Cardiac muscle cell (in vitro differentiated cells and primary cell): ENCODE measurements at regions not wholly inside any gene's neighbourhood (a gene's known extent, or its start where the extent isn't known, plus 50 kb on each side); places are given as distances from the start of the nearest gene placed in this dataset.
A peak's percentile ranks its signal among the peaks of the same experiment; 100 is the strongest.

Experiments
- DNase-seq, 2 donors: peaks; one replicate each; pipeline versions ENCODE4 v3.0.0 to v3.0.0-alpha.2; 2010 to 2017; ENCODE audit warnings: low read depth in 1 of 2, low spot score in 1 of 2
- H3K27ac ChIP-seq: fragments of 200-600 bp; sonication (generic); 2 replicates; pipeline ENCODE4 v1.5.1; 2016
- H3K27me3 ChIP-seq: fragments of 200-600 bp; sonication (generic); 2 replicates; pipeline ENCODE4 v1.6.0; 2016; ENCODE audit warnings: control low read depth
- H3K36me3 ChIP-seq: fragments of 200-600 bp; sonication (generic); 2 replicates; pipeline ENCODE4 v1.5.1; 2016; ENCODE audit warnings: control low read depth
- H3K4me1 ChIP-seq: fragments of 200-600 bp; sonication (generic); 2 replicates; pipeline ENCODE4 v1.8.1; 2017; ENCODE audit warnings: low read depth, mild to moderate bottlenecking, mixed run types
- H3K4me3 ChIP-seq: fragments of 200-600 bp; sonication (generic); 2 replicates; pipeline ENCODE4 v1.5.1; 2016; ENCODE audit warnings: mild to moderate bottlenecking
- H3K9me3 ChIP-seq: fragments of 200-600 bp; sonication (generic); 2 replicates; pipeline ENCODE4 v1.5.1; 2017; ENCODE audit warnings: low read depth, mild to moderate bottlenecking, control low read depth
- TF ChIP-seq, protein P1 (sequence below): IDR thresholded peaks from 2 replicates; pipeline ENCODE4 v1.5.1; 2012; ENCODE audit warnings: low read depth, mild to moderate bottlenecking, low read length

GRCh38 chr12:93252221-93252620 is 125.5 kb upstream of the NUDT4 start:
- no peak for DNase-seq
- Histone ChIP-seq H3K4me3 (no peak overlapping the region), H3K27me3 (no peaks in the 10 kb centered on the region), H3K36me3 (no peaks in the 10 kb centered on the region), H3K27ac (no peak overlapping the region), H3K9me3 (peaks cover 2% of the 10 kb centered on the region), H3K4me1 (peaks cover 6% of the 10 kb centered on the region)
- TF ChIP-seq, protein P1, sequence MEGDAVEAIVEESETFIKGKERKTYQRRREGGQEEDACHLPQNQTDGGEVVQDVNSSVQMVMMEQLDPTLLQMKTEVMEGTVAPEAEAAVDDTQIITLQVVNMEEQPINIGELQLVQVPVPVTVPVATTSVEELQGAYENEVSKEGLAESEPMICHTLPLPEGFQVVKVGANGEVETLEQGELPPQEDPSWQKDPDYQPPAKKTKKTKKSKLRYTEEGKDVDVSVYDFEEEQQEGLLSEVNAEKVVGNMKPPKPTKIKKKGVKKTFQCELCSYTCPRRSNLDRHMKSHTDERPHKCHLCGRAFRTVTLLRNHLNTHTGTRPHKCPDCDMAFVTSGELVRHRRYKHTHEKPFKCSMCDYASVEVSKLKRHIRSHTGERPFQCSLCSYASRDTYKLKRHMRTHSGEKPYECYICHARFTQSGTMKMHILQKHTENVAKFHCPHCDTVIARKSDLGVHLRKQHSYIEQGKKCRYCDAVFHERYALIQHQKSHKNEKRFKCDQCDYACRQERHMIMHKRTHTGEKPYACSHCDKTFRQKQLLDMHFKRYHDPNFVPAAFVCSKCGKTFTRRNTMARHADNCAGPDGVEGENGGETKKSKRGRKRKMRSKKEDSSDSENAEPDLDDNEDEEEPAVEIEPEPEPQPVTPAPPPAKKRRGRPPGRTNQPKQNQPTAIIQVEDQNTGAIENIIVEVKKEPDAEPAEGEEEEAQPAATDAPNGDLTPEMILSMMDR, result no peak

DNA sequence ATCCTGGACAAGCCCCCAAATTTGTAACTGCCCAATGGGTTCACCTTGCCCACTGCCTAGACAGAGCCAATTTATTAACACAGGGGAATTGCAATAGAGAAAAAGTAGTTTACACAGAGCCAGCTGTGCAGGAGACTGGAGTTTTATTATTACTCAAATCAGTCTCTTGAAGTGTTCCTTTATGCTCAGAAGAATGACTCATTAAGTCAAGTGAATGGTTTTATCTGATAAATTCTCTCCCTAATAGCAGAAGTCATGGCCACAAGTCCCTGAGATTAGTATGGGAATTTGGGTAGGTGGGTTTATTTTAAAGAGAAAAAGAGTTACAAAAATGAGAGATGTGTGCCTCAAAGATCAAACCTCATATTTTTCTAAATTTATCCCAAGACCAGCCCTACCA is 122.8 kb upstream of the NUDT4 start:
- no peak for DNase-seq
- H3K36me3 ChIP-seq, result no peaks in the 10 kb centered on the region
- peaks cover 6% of the 10 kb centered on the region for H3K4me1 ChIP-seq
- TF ChIP-seq, protein P1, result no peak
- H3K4me3 ChIP-seq, result no peak overlapping the region
- no peak overlapping the region for H3K27ac ChIP-seq
- no peaks in the 10 kb centered on the region for H3K27me3 ChIP-seq
- peaks cover 2% of the 10 kb centered on the region for H3K9me3 ChIP-seq

DNA sequence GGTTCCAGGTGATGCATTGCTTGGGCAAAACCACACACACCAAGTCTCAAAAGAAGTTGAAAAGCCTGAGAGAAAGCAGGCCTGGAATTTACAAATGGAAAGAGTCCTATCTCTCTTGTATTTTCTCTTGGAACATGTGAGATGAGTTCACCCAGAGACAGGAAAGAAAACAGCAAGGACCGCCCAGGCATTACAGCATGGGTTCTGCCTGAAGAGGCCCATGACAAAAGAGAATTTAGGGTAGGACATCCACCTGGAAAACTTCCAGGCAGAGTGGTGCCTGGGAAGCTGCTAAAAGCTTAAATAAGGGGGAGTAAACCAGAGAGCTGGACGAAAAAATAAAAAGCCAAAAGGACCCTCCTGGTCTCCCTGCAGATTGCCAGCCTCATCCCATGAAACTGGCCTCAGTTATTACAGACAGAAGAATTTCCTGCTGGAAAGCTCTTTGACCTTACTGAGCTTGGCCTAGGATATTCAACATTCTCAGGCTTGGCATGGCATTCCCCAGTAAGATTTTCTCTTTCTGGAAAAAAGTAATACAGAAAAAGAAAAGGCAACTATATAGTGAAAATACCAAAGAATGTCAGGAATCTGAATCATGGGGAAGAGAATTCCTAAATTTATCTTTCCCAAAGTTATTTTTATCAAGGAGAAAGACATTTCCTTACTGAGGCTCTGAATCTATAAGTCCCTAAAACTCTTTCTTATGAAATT is 121.3 kb upstream of the NUDT4 start:
- TF ChIP-seq, protein P1, result no peak
- Histone ChIP-seq H3K4me3 (no peak overlapping the region), H3K27ac (no peak overlapping the region), H3K36me3 (no peaks in the 10 kb centered on the region), H3K27me3 (no peaks in the 10 kb centered on the region), H3K9me3 (peaks cover 2% of the 10 kb centered on the region), H3K4me1 (peaks cover 6% of the 10 kb centered on the region)
- DNase-seq, result peak in 1 of 2 donors; percentile 62

DNA sequence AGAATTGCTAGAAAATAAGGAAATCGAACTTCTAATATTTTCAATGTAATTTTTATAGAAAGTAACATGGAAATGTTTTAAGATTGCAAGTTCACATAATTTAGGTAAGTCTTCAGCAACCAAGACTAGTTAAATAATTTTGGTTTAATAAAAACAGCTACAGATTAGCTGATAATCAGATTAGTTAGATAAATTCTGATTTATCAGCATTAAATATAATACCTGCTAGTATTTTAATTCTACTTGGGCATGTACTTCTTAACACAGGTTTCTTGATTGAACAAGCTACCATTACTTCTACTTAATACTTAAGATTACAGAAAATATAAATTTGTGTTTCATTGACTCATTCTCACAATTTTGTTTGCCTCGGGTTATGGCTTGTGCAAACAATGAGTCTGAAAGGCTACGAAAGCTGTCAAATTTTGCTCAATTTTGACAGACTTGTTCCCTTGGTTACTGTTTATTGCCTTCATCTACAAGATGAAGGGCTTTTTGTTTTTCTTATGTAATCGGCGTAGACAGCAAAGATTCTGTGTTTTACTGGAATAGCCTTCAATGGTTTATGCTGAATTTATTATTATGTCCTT is 116.1 kb upstream of the NUDT4 start:
- Histone ChIP-seq H3K9me3 (no peaks in the 10 kb centered on the region), H3K27me3 (no peaks in the 10 kb centered on the region), H3K4me3 (no peak overlapping the region), H3K27ac (no peak overlapping the region), H3K4me1 (peaks cover 2% of the 10 kb centered on the region), H3K36me3 (no peaks in the 10 kb centered on the region)
- DNase-seq, result no peak
- TF ChIP-seq, protein P1, result no peak

DNA sequence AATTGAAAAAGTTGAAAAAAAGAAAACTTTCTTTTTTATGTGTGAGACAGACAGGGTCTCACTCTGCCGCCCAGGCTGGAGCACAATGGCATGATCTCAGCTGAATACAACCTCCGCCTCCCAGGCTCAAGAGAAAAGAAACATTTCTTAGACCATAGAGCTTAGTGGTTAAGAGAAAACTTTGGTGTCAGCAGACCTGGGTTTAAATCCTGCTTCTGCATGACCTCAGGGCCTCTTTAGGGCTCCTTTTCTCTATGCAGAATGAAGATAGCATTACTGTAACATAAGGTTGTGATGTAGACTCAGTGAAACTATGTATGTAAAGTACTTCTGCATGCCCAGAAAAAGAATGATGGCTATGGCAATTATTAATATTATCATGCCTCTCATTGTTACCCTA is 104.7 kb upstream of the NUDT4 start:
- no peaks in the 10 kb centered on the region for H3K9me3 ChIP-seq
- peaks cover 6% of the 10 kb centered on the region for H3K4me1 ChIP-seq
- TF ChIP-seq, protein P1, result no peak
- DNase-seq, result no peak
- H3K27me3 ChIP-seq, result no peaks in the 10 kb centered on the region
- no peak overlapping the region for H3K4me3 ChIP-seq
- no peaks in the 10 kb centered on the region for H3K36me3 ChIP-seq
- H3K27ac ChIP-seq, result no peak overlapping the region
